ENCODE measurements at regions not wholly inside any gene's neighbourhood (a gene's known extent, or its start where the extent isn't known, plus 50 kb on each side); places are given as distances from the start of the nearest gene placed in this dataset. TPM values are rescaled to one million over a fixed set of nuclear protein-coding genes. Genes with fewer than 3 reads are reported as not detected.

GRCh38 chr18:48470484-48471180, 61.4 kb upstream of the ZBTB7C start:
- Histone ChIP-seq H3K4me3 (ENCODE audit: low read length in 3 of 3) (peak overlapping the region in 1 of 3 donors; percentile 23), H3K27ac (ENCODE audit: low read depth, low read length) (peak overlapping the region; percentile 26), H3K27me3 (ENCODE audit: control insufficient read depth in 3 of 3, insufficient read depth in 3 of 3, low read length in 3 of 3) (no peaks in the 10 kb centered on the region), H3K4me1 (ENCODE audit: control insufficient read depth in 3 of 3, insufficient read depth in 3 of 3, low read length in 3 of 3) (peaks cover 0 to 4% (median 2%) of the 10 kb centered on the region in 3 donors), H3K9me3 (ENCODE audit: control insufficient read depth in 3 of 3, low read length in 3 of 3) (no peaks in the 10 kb centered on the region), H3K36me3 (ENCODE audit: control insufficient read depth in 3 of 3, insufficient read depth in 3 of 3, low read length in 3 of 3) (no peaks in the 10 kb centered on the region), H3K9ac (ENCODE audit: low read depth in 1 of 3, low read length in 3 of 3) (no peak overlapping the region)

GRCh38 chr18:48468151-48468550, 59.0 kb upstream of the ZBTB7C start:
- H3K4me1 ChIP-seq (ENCODE audit: control insufficient read depth in 3 of 3, insufficient read depth in 3 of 3, low read length in 3 of 3), result peaks cover 0 to 4% (median 2%) of the 10 kb centered on the region in 3 donors
- no peak overlapping the region for H3K4me3 ChIP-seq (ENCODE audit: low read length in 3 of 3)
- no peaks in the 10 kb centered on the region for H3K9me3 ChIP-seq (ENCODE audit: control insufficient read depth in 3 of 3, low read length in 3 of 3)
- H3K27me3 ChIP-seq (ENCODE audit: control insufficient read depth in 3 of 3, insufficient read depth in 3 of 3, low read length in 3 of 3), result no peaks in the 10 kb centered on the region
- H3K27ac ChIP-seq (ENCODE audit: low read depth, low read length), result no peak overlapping the region
- H3K36me3 ChIP-seq (ENCODE audit: control insufficient read depth in 3 of 3, insufficient read depth in 3 of 3, low read length in 3 of 3), result no peaks in the 10 kb centered on the region
- H3K9ac ChIP-seq (ENCODE audit: low read depth in 1 of 3, low read length in 3 of 3), result no peak overlapping the region

GRCh38 chr18:48467231-48467630, 58.0 kb upstream of the ZBTB7C start:
- H3K27ac ChIP-seq (ENCODE audit: low read depth, low read length), result no peak overlapping the region
- peaks cover 0 to 4% (median 2%) of the 10 kb centered on the region in 3 donors for H3K4me1 ChIP-seq (ENCODE audit: control insufficient read depth in 3 of 3, insufficient read depth in 3 of 3, low read length in 3 of 3)
- no peak overlapping the region for H3K9ac ChIP-seq (ENCODE audit: low read depth in 1 of 3, low read length in 3 of 3)
- H3K9me3 ChIP-seq (ENCODE audit: control insufficient read depth in 3 of 3, low read length in 3 of 3), result no peaks in the 10 kb centered on the region
- no peaks in the 10 kb centered on the region for H3K36me3 ChIP-seq (ENCODE audit: control insufficient read depth in 3 of 3, insufficient read depth in 3 of 3, low read length in 3 of 3)
- H3K4me3 ChIP-seq (ENCODE audit: low read length in 3 of 3), result no peak overlapping the region
- no peaks in the 10 kb centered on the region for H3K27me3 ChIP-seq (ENCODE audit: control insufficient read depth in 3 of 3, insufficient read depth in 3 of 3, low read length in 3 of 3)

GRCh38 chr18:48462510-48462909, 53.3 kb upstream of the ZBTB7C start:
- Histone ChIP-seq H3K4me1 (ENCODE audit: control insufficient read depth in 3 of 3, insufficient read depth in 3 of 3, low read length in 3 of 3) (no peaks in the 10 kb centered on the region), H3K9ac (ENCODE audit: low read depth in 1 of 3, low read length in 3 of 3) (no peak overlapping the region), H3K9me3 (ENCODE audit: control insufficient read depth in 3 of 3, low read length in 3 of 3) (no peaks in the 10 kb centered on the region), H3K36me3 (ENCODE audit: control insufficient read depth in 3 of 3, insufficient read depth in 3 of 3, low read length in 3 of 3) (no peaks in the 10 kb centered on the region), H3K27ac (ENCODE audit: low read depth, low read length) (no peak overlapping the region), H3K4me3 (ENCODE audit: low read length in 3 of 3) (no peak overlapping the region), H3K27me3 (ENCODE audit: control insufficient read depth in 3 of 3, insufficient read depth in 3 of 3, low read length in 3 of 3) (no peaks in the 10 kb centered on the region)

- Histone ChIP-seq H3K4me3 (ENCODE audit: low read length in 3 of 3) (no peak overlapping the region), H3K9ac (ENCODE audit: low read depth in 1 of 3, low read length in 3 of 3) (no peak overlapping the region), H3K36me3 (ENCODE audit: control insufficient read depth in 3 of 3, insufficient read depth in 3 of 3, low read length in 3 of 3) (no peaks in the 10 kb centered on the region), H3K27ac (ENCODE audit: low read depth, low read length) (no peak overlapping the region), H3K27me3 (ENCODE audit: control insufficient read depth in 3 of 3, insufficient read depth in 3 of 3, low read length in 3 of 3) (peaks cover 0 to 3% (median 0%) of the 10 kb centered on the region in 3 donors), H3K4me1 (ENCODE audit: control insufficient read depth in 3 of 3, insufficient read depth in 3 of 3, low read length in 3 of 3) (no peaks in the 10 kb centered on the region), H3K9me3 (ENCODE audit: control insufficient read depth in 3 of 3, low read length in 3 of 3) (no peaks in the 10 kb centered on the region)
Measured at GRCh38 chr18:48460929-48461583, 51.9 kb upstream of the ZBTB7C start.

- Histone ChIP-seq H3K9me3 (ENCODE audit: control insufficient read depth in 3 of 3, low read length in 3 of 3) (no peaks in the 10 kb centered on the region), H3K27me3 (ENCODE audit: control insufficient read depth in 3 of 3, insufficient read depth in 3 of 3, low read length in 3 of 3) (peaks cover 0 to 3% (median 0%) of the 10 kb centered on the region in 3 donors), H3K4me1 (ENCODE audit: control insufficient read depth in 3 of 3, insufficient read depth in 3 of 3, low read length in 3 of 3) (peaks cover 2 to 5% (median 5%) of the 10 kb centered on the region in 3 donors), H3K36me3 (ENCODE audit: control insufficient read depth in 3 of 3, insufficient read depth in 3 of 3, low read length in 3 of 3) (no peaks in the 10 kb centered on the region), H3K4me3 (ENCODE audit: low read length in 3 of 3) (no peak overlapping the region), H3K9ac (ENCODE audit: low read depth in 1 of 3, low read length in 3 of 3) (no peak overlapping the region), H3K27ac (ENCODE audit: low read depth, low read length) (no peak overlapping the region)
Measured at GRCh38 chr18:48459465-48459864, 50.3 kb upstream of the ZBTB7C start.

GRCh38 chr18:48459016-48459415, 49.8 kb upstream of the ZBTB7C start:
- H3K9ac ChIP-seq (ENCODE audit: low read depth in 1 of 3, low read length in 3 of 3), result no peak overlapping the region
- H3K4me1 ChIP-seq (ENCODE audit: control insufficient read depth in 3 of 3, insufficient read depth in 3 of 3, low read length in 3 of 3), result peaks cover 2 to 5% (median 5%) of the 10 kb centered on the region in 3 donors
- no peaks in the 10 kb centered on the region for H3K9me3 ChIP-seq (ENCODE audit: control insufficient read depth in 3 of 3, low read length in 3 of 3)
- no peak overlapping the region for H3K27ac ChIP-seq (ENCODE audit: low read depth, low read length)
- no peaks in the 10 kb centered on the region for H3K36me3 ChIP-seq (ENCODE audit: control insufficient read depth in 3 of 3, insufficient read depth in 3 of 3, low read length in 3 of 3)
- H3K27me3 ChIP-seq (ENCODE audit: control insufficient read depth in 3 of 3, insufficient read depth in 3 of 3, low read length in 3 of 3), result peaks cover 0 to 3% (median 0%) of the 10 kb centered on the region in 3 donors
- no peak overlapping the region for H3K4me3 ChIP-seq (ENCODE audit: low read length in 3 of 3)

Small RNAs in the stretch of these regions (small RNA-seq; reads per million reads assigned to genes)
- gene AC024288.1, result not detected
- gene RNA5SP456, result not detected

Data from skeletal muscle tissue (tissue), 4 donors.